Osteocyte (in vitro differentiated cells): ENCODE measurements at regions not wholly inside any gene's neighbourhood (a gene's known extent, or its start where the extent isn't known, plus 50 kb on each side); places are given as distances from the start of the nearest gene placed in this dataset.

Experiments used
- DNase-seq: peaks from one replicate; pipeline ENCODE4 v3.0.0; 2021; ENCODE audit warnings: mixed read lengths; ENCODE audit not compliant: unreplicated experiment; ENCODE audit errors: extremely low spot score
- H3K27ac Mint-ChIP-seq: one replicate; pipeline ENCODE4 v1.8.0; 2021; ENCODE audit warnings: mild to moderate bottlenecking, mixed read lengths; ENCODE audit not compliant: unreplicated experiment
- H3K27me3 Mint-ChIP-seq: one replicate; pipeline ENCODE4 v1.8.0; 2021; ENCODE audit warnings: mixed read lengths; ENCODE audit not compliant: unreplicated experiment
- H3K36me3 Mint-ChIP-seq: one replicate; pipeline ENCODE4 v1.8.0; 2021; ENCODE audit warnings: mixed read lengths; ENCODE audit not compliant: unreplicated experiment
- H3K4me1 Mint-ChIP-seq: one replicate; pipeline ENCODE4 v1.8.0; 2021; ENCODE audit warnings: mixed read lengths; ENCODE audit not compliant: unreplicated experiment
- H3K4me3 Mint-ChIP-seq: one replicate; pipeline ENCODE4 v1.8.0; 2021; ENCODE audit warnings: mild to moderate bottlenecking, moderate library complexity, mixed read lengths; ENCODE audit not compliant: unreplicated experiment
- H3K9me3 Mint-ChIP-seq: one replicate; pipeline ENCODE4 v1.8.0; 2021; ENCODE audit warnings: mixed read lengths; ENCODE audit not compliant: unreplicated experiment
- TF ChIP-seq, protein P1 (sequence below): fragments of 200-600 bp; sonication (generic); IDR thresholded peaks from 2 replicates; pipeline ENCODE4 v1.5.0; 2021; ENCODE audit warnings: antibody characterized with exemption, mild to moderate bottlenecking, moderate library complexity

DNA sequence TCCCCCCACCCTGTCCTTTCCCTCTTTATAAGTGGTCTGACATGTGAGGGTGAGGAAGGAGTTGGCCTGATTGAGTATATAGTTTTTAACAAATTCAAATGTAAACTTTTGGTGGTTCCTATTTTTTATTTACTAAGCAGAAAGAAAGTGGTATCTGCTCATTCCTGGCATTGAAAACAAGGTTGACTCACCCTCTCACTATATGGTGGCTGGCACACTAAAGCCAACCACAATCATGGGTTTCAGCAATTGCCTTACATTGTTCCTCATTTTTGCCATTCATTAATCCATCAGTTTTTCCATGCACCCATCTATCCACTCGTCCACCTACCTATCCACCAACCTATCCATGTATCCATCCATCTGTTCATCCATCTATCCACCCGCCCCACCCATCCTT is 75.4 kb upstream of the IGFBP5 start:
- H3K27me3 Mint-ChIP-seq, result peaks cover 14% of the 10 kb centered on the region
- TF ChIP-seq, protein P1, sequence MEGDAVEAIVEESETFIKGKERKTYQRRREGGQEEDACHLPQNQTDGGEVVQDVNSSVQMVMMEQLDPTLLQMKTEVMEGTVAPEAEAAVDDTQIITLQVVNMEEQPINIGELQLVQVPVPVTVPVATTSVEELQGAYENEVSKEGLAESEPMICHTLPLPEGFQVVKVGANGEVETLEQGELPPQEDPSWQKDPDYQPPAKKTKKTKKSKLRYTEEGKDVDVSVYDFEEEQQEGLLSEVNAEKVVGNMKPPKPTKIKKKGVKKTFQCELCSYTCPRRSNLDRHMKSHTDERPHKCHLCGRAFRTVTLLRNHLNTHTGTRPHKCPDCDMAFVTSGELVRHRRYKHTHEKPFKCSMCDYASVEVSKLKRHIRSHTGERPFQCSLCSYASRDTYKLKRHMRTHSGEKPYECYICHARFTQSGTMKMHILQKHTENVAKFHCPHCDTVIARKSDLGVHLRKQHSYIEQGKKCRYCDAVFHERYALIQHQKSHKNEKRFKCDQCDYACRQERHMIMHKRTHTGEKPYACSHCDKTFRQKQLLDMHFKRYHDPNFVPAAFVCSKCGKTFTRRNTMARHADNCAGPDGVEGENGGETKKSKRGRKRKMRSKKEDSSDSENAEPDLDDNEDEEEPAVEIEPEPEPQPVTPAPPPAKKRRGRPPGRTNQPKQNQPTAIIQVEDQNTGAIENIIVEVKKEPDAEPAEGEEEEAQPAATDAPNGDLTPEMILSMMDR, result no peak
- H3K27ac Mint-ChIP-seq, result no peak overlapping the region
- no peak overlapping the region for H3K4me3 Mint-ChIP-seq
- H3K36me3 Mint-ChIP-seq, result peaks cover 2% of the 10 kb centered on the region
- DNase-seq, result no peak
- no peaks in the 10 kb centered on the region for H3K9me3 Mint-ChIP-seq
- H3K4me1 Mint-ChIP-seq, result peaks cover 11% of the 10 kb centered on the region

DNA sequence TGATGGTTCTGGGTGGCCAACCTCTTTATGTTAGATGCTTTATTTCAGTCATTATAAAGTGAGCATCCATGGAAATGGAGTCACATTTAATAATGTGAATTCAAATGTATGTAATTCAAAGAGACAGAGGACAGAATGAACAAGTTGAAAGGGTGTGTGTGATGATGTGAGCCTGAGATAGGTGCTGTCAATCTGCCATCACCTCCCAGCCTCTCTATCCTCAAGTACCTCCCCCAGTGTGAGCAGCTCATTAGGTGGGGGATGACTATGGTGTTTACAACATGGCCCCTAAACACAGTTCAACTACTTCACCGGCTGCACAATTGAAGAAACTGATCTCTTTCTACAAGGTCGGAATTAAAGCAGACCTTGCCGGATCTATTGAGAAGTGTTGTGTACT is 74.7 kb upstream of the IGFBP5 start:
- no peak for DNase-seq
- no peaks in the 10 kb centered on the region for H3K9me3 Mint-ChIP-seq
- H3K36me3 Mint-ChIP-seq, result peaks cover 2% of the 10 kb centered on the region
- H3K4me3 Mint-ChIP-seq, result no peak overlapping the region
- peaks cover 13% of the 10 kb centered on the region for H3K4me1 Mint-ChIP-seq
- no peak overlapping the region for H3K27ac Mint-ChIP-seq
- peaks cover 16% of the 10 kb centered on the region for H3K27me3 Mint-ChIP-seq
- TF ChIP-seq, protein P1, result no peak

DNA sequence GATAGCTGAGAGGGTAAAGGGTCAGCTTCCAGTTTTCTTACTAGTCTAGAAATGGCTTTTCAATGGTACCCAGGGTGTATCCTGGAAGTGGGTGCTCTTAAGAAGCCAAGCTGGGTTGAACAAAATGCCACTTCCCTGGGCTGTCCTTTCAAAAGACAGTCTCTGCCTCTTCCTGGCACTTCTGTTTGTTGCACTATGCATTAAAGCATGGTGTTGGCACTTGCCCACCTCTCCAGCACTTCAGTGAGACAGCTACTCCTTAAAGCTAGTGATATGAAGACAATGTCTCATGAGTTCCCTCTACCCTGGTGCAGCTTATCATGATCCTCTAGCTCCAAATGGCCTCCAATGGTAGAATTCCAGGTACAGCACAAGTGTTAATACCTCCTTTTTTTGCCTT is 74.3 kb upstream of the IGFBP5 start:
- Mint-ChIP-seq H3K9me3 (no peaks in the 10 kb centered on the region), H3K36me3 (peaks cover 2% of the 10 kb centered on the region), H3K27ac (no peak overlapping the region), H3K27me3 (peaks cover 20% of the 10 kb centered on the region), H3K4me1 (peaks cover 10% of the 10 kb centered on the region), H3K4me3 (no peak overlapping the region)
- TF ChIP-seq, protein P1, result no peak
- no peak for DNase-seq

DNA sequence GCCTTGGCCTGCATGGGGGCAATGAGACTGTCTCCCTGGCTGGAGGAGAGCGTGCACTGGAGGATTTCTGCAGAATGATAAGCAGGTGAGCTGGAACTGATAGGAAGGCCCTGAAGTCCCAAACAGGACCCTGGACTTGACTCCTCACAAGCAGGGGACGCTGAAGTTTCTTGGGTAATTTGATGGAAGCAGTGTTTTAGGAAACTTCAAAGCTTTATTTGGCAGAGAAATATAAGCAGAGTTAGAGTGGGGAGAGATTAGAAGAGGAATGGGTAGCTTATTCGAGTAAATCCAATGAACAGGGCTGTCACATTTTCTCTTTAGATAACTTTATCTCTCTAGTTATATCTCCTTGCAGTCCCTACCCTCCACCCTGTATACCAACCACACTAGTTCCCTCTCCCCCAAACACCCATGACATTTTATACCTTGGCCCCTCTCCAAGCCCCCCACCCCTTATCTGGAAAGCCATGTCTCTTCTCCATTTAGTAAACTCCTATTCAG is 73.6 kb upstream of the IGFBP5 start:
- Mint-ChIP-seq H3K4me1 (peaks cover 5% of the 10 kb centered on the region), H3K27ac (no peak overlapping the region), H3K27me3 (peaks cover 23% of the 10 kb centered on the region), H3K9me3 (no peaks in the 10 kb centered on the region), H3K4me3 (no peak overlapping the region), H3K36me3 (peaks cover 2% of the 10 kb centered on the region)
- TF ChIP-seq, protein P1, result no peak
- DNase-seq, result no peak

DNA sequence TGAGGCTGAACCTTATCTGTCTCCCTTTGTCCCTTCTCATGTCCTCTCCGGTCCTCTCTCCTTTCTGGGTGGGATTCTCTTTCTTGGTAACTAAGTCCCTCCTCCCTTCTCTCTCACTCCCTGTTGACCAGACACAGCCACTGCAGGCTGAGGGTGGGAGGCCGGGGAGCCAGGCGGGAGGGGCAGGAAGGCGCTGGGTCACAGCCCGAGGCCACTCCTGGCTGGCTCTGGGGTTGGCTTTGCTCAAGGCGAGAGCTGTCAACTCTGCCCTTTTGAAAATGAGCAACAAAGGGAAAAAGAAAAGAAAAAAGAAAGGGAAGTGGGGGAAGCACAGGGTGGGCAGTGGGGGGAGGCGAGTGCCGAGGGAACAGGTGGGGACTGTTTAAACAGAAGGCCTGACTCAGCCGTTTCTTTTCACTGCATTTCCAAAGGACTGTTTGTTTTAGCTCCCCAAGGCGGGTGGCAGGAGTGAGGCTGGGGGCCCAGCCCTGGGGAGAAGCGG is 70.5 kb upstream of the IGFBP5 start:
- Mint-ChIP-seq H3K27ac (no peak overlapping the region), H3K4me1 (peaks cover 7% of the 10 kb centered on the region)

More for the DNA sequence above, 70.5 kb upstream of the IGFBP5 start:
- Mint-ChIP-seq H3K9me3 (no peaks in the 10 kb centered on the region), H3K4me3 (peak overlapping the region; percentile 32), H3K27me3 (peaks cover 30% of the 10 kb centered on the region), H3K36me3 (no peaks in the 10 kb centered on the region)
- TF ChIP-seq, protein P1, result no peak
- no peak for DNase-seq
